H1 (cell line): ENCODE measurements at regions not wholly inside any gene's neighbourhood (a gene's known extent, or its start where the extent isn't known, plus 50 kb on each side); places are given as distances from the start of the nearest gene placed in this dataset.
A peak's percentile ranks its signal among the peaks of the same experiment; 100 is the strongest.

Source experiments
- CTCF ChIA-PET: fragments of 300-600 bp; sonication (Branson Sonifier 250); formaldehyde crosslinking; loops from one replicate; lab custom pipeline; 2021; ENCODE audit not compliant: partially characterized antibody; lab: Charles Lee
- POLR2A ChIA-PET: fragments of 300-600 bp; sonication (Branson Sonifier 250); formaldehyde crosslinking; loops from one replicate; lab custom pipeline; 2021; ENCODE audit warnings: inconsistent platforms; ENCODE audit not compliant: partially characterized antibody; lab: Charles Lee
- DNase-seq, 2 experiments: peaks; one replicate each; pipeline versions ENCODE4 v3.0.0 to v3.0.0-alpha.2; 2010 to 2022; ENCODE audit warnings: low spot score in 2 of 2, low read depth in 1 of 2, mixed read lengths in 1 of 2
- FAIRE-seq: peaks from 2 replicates; lab custom pipeline; 2011; peaks lifted over from hg19 to GRCh38; lab: Jason Lieb, UNC
- H2AFZ ChIP-seq: 2 replicates; pipeline ENCODE4 v1.8.1; 2012; ENCODE audit warnings: low read length, inconsistent platforms
- H2AK5ac ChIP-seq: 2 replicates; pipeline ENCODE4 v1.6.1; 2013; ENCODE audit warnings: low read depth, low read length
- H2BK120ac ChIP-seq: replicated peaks from 2 replicates; pipeline ENCODE3; 2013; ENCODE audit warnings: low read depth, low read length, inconsistent platforms
- H2BK12ac ChIP-seq: 2 replicates; pipeline ENCODE4 v1.6.1; 2013; ENCODE audit warnings: low read depth, low read length
- H2BK15ac ChIP-seq: 2 replicates; pipeline ENCODE4 v1.6.1; 2013; ENCODE audit warnings: low read length
- H2BK20ac ChIP-seq: 2 replicates; pipeline ENCODE4 v1.6.1; 2013; ENCODE audit warnings: low read length
- H2BK5ac ChIP-seq: 2 replicates; pipeline ENCODE4 v1.6.1; 2013; ENCODE audit warnings: low read depth, low read length
- H3K14ac ChIP-seq: 2 replicates; pipeline ENCODE4 v1.6.1; 2013; ENCODE audit warnings: inconsistent platforms; ENCODE audit not compliant: insufficient read length
- H3K18ac ChIP-seq: 2 replicates; pipeline ENCODE4 v1.6.1; 2013; ENCODE audit warnings: low read length; ENCODE audit errors: extremely low read depth
- H3K23ac ChIP-seq: 2 replicates; pipeline ENCODE4 v1.6.1; 2013; ENCODE audit warnings: inconsistent platforms; ENCODE audit not compliant: insufficient read length
- H3K23me2 ChIP-seq: 2 replicates; pipeline ENCODE4 v1.6.1; 2013; ENCODE audit warnings: low read depth, low read length
- H3K27ac ChIP-seq: 2 replicates; pipeline ENCODE4 v1.6.1; 2011; ENCODE audit warnings: low read depth, low read length, inconsistent platforms
- H3K27me3 ChIP-seq, 4 experiments: replicated peaks in 1 of 4; 1 replicate in 1 of 4; 2 replicates in 3 of 4; pipeline versions ENCODE4 v1.6.1 to v1.8.1; 2011 to 2013; ENCODE audit warnings: low read length in 3 of 4, mild to moderate bottlenecking in 3 of 4, inconsistent platforms in 2 of 4, mixed read lengths in 2 of 4, moderate library complexity in 1 of 4; ENCODE audit not compliant: control insufficient read depth in 3 of 4, insufficient read depth in 3 of 4; ENCODE audit errors: extremely low read depth in 1 of 4
- H3K36me3 ChIP-seq, 4 experiments: 2 replicates each; pipeline versions ENCODE4 v1.6.1 to v1.8.1; 2011 to 2013; ENCODE audit warnings: mild to moderate bottlenecking in 4 of 4, low read length in 3 of 4, moderate library complexity in 2 of 4, control low read depth in 1 of 4, inconsistent platforms in 1 of 4; ENCODE audit not compliant: insufficient read depth in 4 of 4, control insufficient read depth in 2 of 4
- H3K4ac ChIP-seq: replicated peaks from 2 replicates; pipeline ENCODE3; 2013; ENCODE audit warnings: low read length, low read depth, mixed read lengths, inconsistent platforms; ENCODE audit not compliant: insufficient read length
- H3K4me1 ChIP-seq, 4 experiments: replicated peaks in 1 of 4; 1 replicate in 1 of 4; 2 replicates in 3 of 4; pipeline versions ENCODE4 v1.6.1 to v1.8.1; 2011 to 2013; ENCODE audit warnings: low read length in 3 of 4, inconsistent platforms in 2 of 4, mixed read lengths in 1 of 4; ENCODE audit not compliant: insufficient read depth in 4 of 4, control insufficient read depth in 3 of 4
- H3K4me2 ChIP-seq, 2 experiments: 2 replicates each; pipeline versions ENCODE4 v1.6.1 to v1.8.1; 2011 to 2013; ENCODE audit warnings: low read depth in 2 of 2, low read length in 2 of 2, control low read depth in 1 of 2, inconsistent platforms in 1 of 2, mild to moderate bottlenecking in 1 of 2; ENCODE audit not compliant: insufficient read depth in 1 of 2
- H3K4me3 ChIP-seq, 4 experiments: fragments of 200-600, 300-600 bp in 1 of 4; sonication (generic), shearing (Covaris generic), sonication (Bioruptor Twin) in 1 of 4; 2 replicates each; pipeline versions ENCODE4 v1.5.1 to v1.8.1; 2011 to 2016; ENCODE audit warnings: low read length in 4 of 4, low read depth in 3 of 4, control low read depth in 2 of 4, inconsistent platforms in 2 of 4, mild to moderate bottlenecking in 2 of 4, mixed read lengths in 1 of 4, moderate library complexity in 1 of 4; ENCODE audit not compliant: insufficient read depth in 2 of 4; ENCODE audit errors: extremely low read depth in 1 of 4
- H3K56ac ChIP-seq: replicated peaks from 2 replicates; pipeline ENCODE3; 2013; ENCODE audit warnings: low read depth, mild to moderate bottlenecking, mixed read lengths, low read length, inconsistent platforms; ENCODE audit not compliant: insufficient read length
- H3K79me1 ChIP-seq: 2 replicates; pipeline ENCODE4 v1.6.1; 2013; ENCODE audit warnings: low read depth, low read length, control low read depth
- H3K79me2 ChIP-seq, 2 experiments: 2 replicates each; pipeline versions ENCODE4 v1.6.1 to v1.8.1; 2012 to 2013; ENCODE audit warnings: low read length in 2 of 2, mild to moderate bottlenecking in 2 of 2, inconsistent platforms in 1 of 2; ENCODE audit not compliant: insufficient read depth in 2 of 2, control insufficient read depth in 1 of 2
- H3K9ac ChIP-seq, 4 experiments: replicated peaks in 1 of 4; 1 replicate in 1 of 4; 2 replicates in 3 of 4; pipeline versions ENCODE4 v1.6.1 to v1.8.1; 2011 to 2013; ENCODE audit warnings: low read depth in 3 of 4, low read length in 3 of 4, control low read depth in 2 of 4, mild to moderate bottlenecking in 2 of 4, moderate library complexity in 2 of 4, inconsistent platforms in 1 of 4; ENCODE audit errors: extremely low read depth in 1 of 4
- H3K9me3 ChIP-seq, 2 experiments: 2 replicates each; pipeline versions ENCODE4 v1.6.1 to v1.8.1; 2012 to 2013; ENCODE audit warnings: mild to moderate bottlenecking in 2 of 2, moderate library complexity in 2 of 2, control low read depth in 1 of 2, inconsistent platforms in 1 of 2, low read depth in 1 of 2, low read length in 1 of 2, mixed read lengths in 1 of 2; ENCODE audit not compliant: insufficient read depth in 2 of 2
- H4K20me1 ChIP-seq, 2 experiments: replicated peaks in 1 of 2; 2 replicates each; pipeline versions ENCODE3 to v1.8.1; 2011 to 2013; ENCODE audit warnings: inconsistent platforms in 2 of 2, low read length in 2 of 2, mild to moderate bottlenecking in 1 of 2; ENCODE audit not compliant: insufficient read depth in 2 of 2, control insufficient read depth in 1 of 2
- H4K5ac ChIP-seq: 2 replicates; pipeline ENCODE4 v1.6.1; 2013; ENCODE audit warnings: low read length, low read depth, mixed read lengths, inconsistent platforms; ENCODE audit not compliant: insufficient read length
- H4K8ac ChIP-seq: 2 replicates; pipeline ENCODE4 v1.8.0; 2013; ENCODE audit warnings: mild to moderate bottlenecking, moderate library complexity, low read length, inconsistent platforms; ENCODE audit not compliant: insufficient read depth; ENCODE audit errors: extremely low read depth
- H4K91ac ChIP-seq: replicated peaks from 2 replicates; pipeline ENCODE3; 2013; ENCODE audit warnings: low read length, mixed read lengths, inconsistent platforms; ENCODE audit not compliant: insufficient read length
- BACH1 ChIP-seq: IDR thresholded peaks from 2 replicates; pipeline ENCODE4 v1.6.1; 2012; ENCODE audit warnings: low read length, improper control_type of control experiment
- BCL11A ChIP-seq, 2 experiments: IDR thresholded peaks; one replicate each; pipeline ENCODE4 v1.6.1; 2011; ENCODE audit warnings: low read depth in 2 of 2, low read length in 2 of 2, mild to moderate bottlenecking in 2 of 2
- CTBP2 ChIP-seq: IDR thresholded peaks from 2 replicates; pipeline ENCODE4 v1.7.0; 2011; ENCODE audit warnings: borderline replicate concordance, mild to moderate bottlenecking, moderate library complexity, mixed read lengths, low read length; ENCODE audit not compliant: insufficient read depth, insufficient read length
- CTCF ChIP-seq, 3 experiments: IDR thresholded peaks; 1 replicate in 2 of 3; 2 replicates in 1 of 3; pipeline versions ENCODE4 v1.5.1 to v1.6.1; 2011; ENCODE audit warnings: low read length in 3 of 3, mild to moderate bottlenecking in 3 of 3, inconsistent platforms in 2 of 3, low read depth in 1 of 3, moderate library complexity in 1 of 3; ENCODE audit not compliant: insufficient read depth in 1 of 3; ENCODE audit errors: control extremely low read depth in 1 of 3
- GABPA ChIP-seq: IDR thresholded peaks from 2 replicates; pipeline ENCODE4 v1.6.1; 2011; ENCODE audit warnings: mild to moderate bottlenecking, low read length, moderate library complexity, borderline replicate concordance; ENCODE audit not compliant: insufficient read depth
- POLR2A ChIP-seq, 2 experiments: IDR thresholded peaks; 1 replicate in 1 of 2; 2 replicates in 1 of 2; pipeline ENCODE4 v1.6.1; 2011; ENCODE audit warnings: low read depth in 2 of 2, low read length in 2 of 2, mild to moderate bottlenecking in 2 of 2; ENCODE audit errors: control extremely low read depth in 1 of 2
- POLR2AphosphoS5 ChIP-seq: IDR thresholded peaks from 2 replicates; pipeline ENCODE4 v1.6.1; 2011; ENCODE audit warnings: low read depth, low read length
- SAP30 ChIP-seq: fragments of 300-600 bp; sonication (generic); IDR thresholded peaks from 2 replicates; pipeline ENCODE4 v1.7.1; 2012; ENCODE audit warnings: low read length, moderate library complexity, mild to moderate bottlenecking, inconsistent platforms; ENCODE audit not compliant: insufficient read depth, insufficient replicate concordance
- SP4 ChIP-seq: IDR thresholded peaks from 2 replicates; pipeline ENCODE4 v1.6.1; 2012; ENCODE audit warnings: low read length, inconsistent platforms
- TAF1 ChIP-seq: IDR thresholded peaks from 2 replicates; pipeline ENCODE4 v1.6.1; 2011; ENCODE audit warnings: mild to moderate bottlenecking, low read depth, low read length
- TEAD4 ChIP-seq: IDR thresholded peaks from 2 replicates; pipeline ENCODE4 v1.6.1; 2012; ENCODE audit warnings: low read depth, low read length, inconsistent platforms, mixed read lengths
- whole genome bisulfite sequencing, 2 experiments: shearing (Covaris generic) in 1 of 2; methylation state at CpG; one replicate each; pipeline versions ENCODE4 v1.1.6 to v1.1.7; 2013 to 2015; ENCODE audit warnings: low lambda C conversion rate in 2 of 2, mixed read lengths in 2 of 2, inconsistent platforms in 1 of 2, low coverage in 1 of 2, missing lambda C conversion rate in 1 of 2; ENCODE audit not compliant: insufficient replicate concordance in 2 of 2, insufficient coverage in 1 of 2, insufficient read length in 1 of 2; ENCODE audit errors: extremely low coverage in 1 of 2, missing lambda C conversion rate in 1 of 2; 5-methylcytosine and 5-hydroxymethylcytosine counted together

- WGBS, 2 experiments, result 89% methylated on average over 13 of the region's 15 CpGs; no CpG with 5 or more reads in 1 of the 2 experiments
- Histone ChIP-seq H3K79me2 (no peaks in the 10 kb centered on the region), H4K5ac (no peak overlapping the region), H2BK15ac (no peak overlapping the region), H3K56ac (no peak overlapping the region), H3K9ac (no peak overlapping the region), H3K36me3 (no peaks in the 10 kb centered on the region), H3K14ac (no peak overlapping the region), H3K4me2 (no peak overlapping the region), H3K27ac (no peak overlapping the region), H3K4ac (no peak overlapping the region), H2BK5ac (peak overlapping the region; percentile 66; the same call in 1 of the 2 replicates), H2BK20ac (no peak overlapping the region), H2AK5ac (no peak overlapping the region), H3K23me2 (no peaks in the 10 kb centered on the region), H2BK120ac (no peak overlapping the region), H3K9me3 (no peaks in the 10 kb centered on the region), H4K91ac (no peak overlapping the region), H3K4me1 (no peaks in the 10 kb centered on the region; a peak in 1 of 7 replicates), H2BK12ac (no peak overlapping the region), H3K18ac (no peak overlapping the region), H3K27me3 (no peaks in the 10 kb centered on the region), H2AFZ (no peak overlapping the region), H4K8ac (0 out of 2 replicates have a peak overlapping the region, but pooled peaks have one; percentile 3), H4K20me1 (peaks cover 0 to 1% of the 10 kb centered on the region in 2 experiments), H3K79me1 (no peaks in the 10 kb centered on the region), H3K23ac (no peak overlapping the region), H3K4me3 (no peak overlapping the region)
- ChIA-PET CTCF (interaction anchor here (0.6 to 2.7 kb wide), 15 partner anchors 8 to 169 kb away, joined by 3 to 19 read pairs (median 4); no protein-coding TSS in a partner anchor), POLR2A (interaction anchor here (1.0 kb wide), 1 partner anchor 23 kb away, joined by 3 read pairs; no protein-coding TSS in a partner anchor)
- no peak for FAIRE-seq
- no peak for DNase-seq
- no peak for TF ChIP-seq TAF1
- TF ChIP-seq TEAD4, result no peak
- no peak for TF ChIP-seq BCL11A (IDR thresholded peaks at IDR 0.05; ENCODE audit: low read depth in 2 of 2, low read length in 2 of 2)
- TF ChIP-seq SP4, result no peak
- no peak for TF ChIP-seq POLR2A (IDR thresholded peaks at IDR 0.05; ENCODE audit: control extremely low read depth in 1 of 2, low read depth in 2 of 2, low read length in 2 of 2)
- no peak for TF ChIP-seq CTBP2
- TF ChIP-seq CTCF (IDR thresholded peaks at IDR 0.05; ENCODE audit: control extremely low read depth in 1 of 3, insufficient read depth in 1 of 3, low read depth in 1 of 3, low read length in 3 of 3), result no peak
- TF ChIP-seq BACH1, result no peak
- no peak for TF ChIP-seq SAP30
- no peak for TF ChIP-seq GABPA
- TF ChIP-seq POLR2AphosphoS5, result no peak
Observed at GRCh38 chr3:13261104-13261830, 158.9 kb downstream of the NUP210 start.
